ENCODE measurements at regions not wholly inside any gene's neighbourhood (a gene's known extent, or its start where the extent isn't known, plus 50 kb on each side); places are given as distances from the start of the nearest gene placed in this dataset.

- H3K4me1 ChIP-seq (ENCODE audit: control insufficient read depth, insufficient read depth, low read length), result no peaks in the 10 kb centered on the region
- H3K9me3 ChIP-seq (ENCODE audit: control insufficient read depth, low read length), result no peaks in the 10 kb centered on the region
- H3K36me3 ChIP-seq (ENCODE audit: control insufficient read depth, insufficient read depth, low read length), result no peaks in the 10 kb centered on the region
- H3K4me3 ChIP-seq (ENCODE audit: insufficient read depth, low read depth, low read length), result no peak overlapping the region
- no peaks in the 10 kb centered on the region for H3K27me3 ChIP-seq (ENCODE audit: control insufficient read depth, insufficient read depth, low read length, poor library complexity, severe bottlenecking)
- no peak overlapping the region for H3K27ac ChIP-seq (ENCODE audit: insufficient read depth, low read depth, low read length, poor library complexity, severe bottlenecking)
- WGBS, 2 experiments, result 96% methylated on average over 1 of the region's 1 CpG
Measured at GRCh38 chr6:71137973-71138372, 150.6 kb upstream of the OGFRL1 start.

GRCh38 chr6:71138376-71138775 is 150.2 kb upstream of the OGFRL1 start:
- no peaks in the 10 kb centered on the region for H3K9me3 ChIP-seq (ENCODE audit: control insufficient read depth, low read length)
- H3K27ac ChIP-seq (ENCODE audit: insufficient read depth, low read depth, low read length, poor library complexity, severe bottlenecking), result no peak overlapping the region
- WGBS, 2 experiments, result 85 to 86% methylated on average over 2 of the region's 2 CpGs
- no peaks in the 10 kb centered on the region for H3K36me3 ChIP-seq (ENCODE audit: control insufficient read depth, insufficient read depth, low read length)
- no peaks in the 10 kb centered on the region for H3K4me1 ChIP-seq (ENCODE audit: control insufficient read depth, insufficient read depth, low read length)
- no peaks in the 10 kb centered on the region for H3K27me3 ChIP-seq (ENCODE audit: control insufficient read depth, insufficient read depth, low read length, poor library complexity, severe bottlenecking)
- no peak overlapping the region for H3K4me3 ChIP-seq (ENCODE audit: insufficient read depth, low read depth, low read length)

- no peak overlapping the region for H3K27ac ChIP-seq (ENCODE audit: insufficient read depth, low read depth, low read length, poor library complexity, severe bottlenecking)
- no peaks in the 10 kb centered on the region for H3K36me3 ChIP-seq (ENCODE audit: control insufficient read depth, insufficient read depth, low read length)
- 93 to 96% methylated on average over 3 of the region's 3 CpGs for WGBS, 2 experiments
- H3K4me1 ChIP-seq (ENCODE audit: control insufficient read depth, insufficient read depth, low read length), result no peaks in the 10 kb centered on the region
- H3K27me3 ChIP-seq (ENCODE audit: control insufficient read depth, insufficient read depth, low read length, poor library complexity, severe bottlenecking), result no peaks in the 10 kb centered on the region
- H3K9me3 ChIP-seq (ENCODE audit: control insufficient read depth, low read length), result no peaks in the 10 kb centered on the region
- H3K4me3 ChIP-seq (ENCODE audit: insufficient read depth, low read depth, low read length), result no peak overlapping the region
Measured at GRCh38 chr6:71139249-71139648, 149.4 kb upstream of the OGFRL1 start.

- no peaks in the 10 kb centered on the region for H3K9me3 ChIP-seq (ENCODE audit: control insufficient read depth, low read length)
- peaks cover 11% of the 10 kb centered on the region for H3K4me1 ChIP-seq (ENCODE audit: control insufficient read depth, insufficient read depth, low read length)
- H3K27ac ChIP-seq (ENCODE audit: insufficient read depth, low read depth, low read length, poor library complexity, severe bottlenecking), result no peak overlapping the region
- H3K4me3 ChIP-seq (ENCODE audit: insufficient read depth, low read depth, low read length), result no peak overlapping the region
- 84 to 87% methylated on average over 9 of the region's 9 CpGs for WGBS, 2 experiments
- H3K27me3 ChIP-seq (ENCODE audit: control insufficient read depth, insufficient read depth, low read length, poor library complexity, severe bottlenecking), result no peaks in the 10 kb centered on the region
- H3K36me3 ChIP-seq (ENCODE audit: control insufficient read depth, insufficient read depth, low read length), result no peaks in the 10 kb centered on the region
Measured at GRCh38 chr6:71153755-71154325, 134.8 kb upstream of the OGFRL1 start.

- H3K27ac ChIP-seq (ENCODE audit: insufficient read depth, low read depth, low read length, poor library complexity, severe bottlenecking), result no peak overlapping the region
- H3K36me3 ChIP-seq (ENCODE audit: control insufficient read depth, insufficient read depth, low read length), result no peaks in the 10 kb centered on the region
- H3K4me1 ChIP-seq (ENCODE audit: control insufficient read depth, insufficient read depth, low read length), result peaks cover 11% of the 10 kb centered on the region
- 35 to 40% methylated on average over 1 of the region's 1 CpG for WGBS, 2 experiments
- no peaks in the 10 kb centered on the region for H3K9me3 ChIP-seq (ENCODE audit: control insufficient read depth, low read length)
- H3K27me3 ChIP-seq (ENCODE audit: control insufficient read depth, insufficient read depth, low read length, poor library complexity, severe bottlenecking), result no peaks in the 10 kb centered on the region
- no peak overlapping the region for H3K4me3 ChIP-seq (ENCODE audit: insufficient read depth, low read depth, low read length)
Measured at GRCh38 chr6:71157345-71157744, 131.3 kb upstream of the OGFRL1 start.

GRCh38 chr6:71164890-71165289 is 123.7 kb upstream of the OGFRL1 start:
- H3K4me1 ChIP-seq (ENCODE audit: control insufficient read depth, insufficient read depth, low read length), result no peaks in the 10 kb centered on the region
- WGBS, 2 experiments, result 91 to 93% methylated on average over 22 of the region's 22 CpGs
- no peak overlapping the region for H3K4me3 ChIP-seq (ENCODE audit: insufficient read depth, low read depth, low read length)
- H3K9me3 ChIP-seq (ENCODE audit: control insufficient read depth, low read length), result no peaks in the 10 kb centered on the region
- H3K27ac ChIP-seq (ENCODE audit: insufficient read depth, low read depth, low read length, poor library complexity, severe bottlenecking), result no peak overlapping the region
- no peaks in the 10 kb centered on the region for H3K27me3 ChIP-seq (ENCODE audit: control insufficient read depth, insufficient read depth, low read length, poor library complexity, severe bottlenecking)
- no peaks in the 10 kb centered on the region for H3K36me3 ChIP-seq (ENCODE audit: control insufficient read depth, insufficient read depth, low read length)

- WGBS, 2 experiments, result 98 to 100% methylated on average over 1 of the region's 1 CpG
- Histone ChIP-seq H3K9me3 (ENCODE audit: control insufficient read depth, low read length) (no peaks in the 10 kb centered on the region), H3K36me3 (ENCODE audit: control insufficient read depth, insufficient read depth, low read length) (no peaks in the 10 kb centered on the region), H3K4me1 (ENCODE audit: control insufficient read depth, insufficient read depth, low read length) (no peaks in the 10 kb centered on the region), H3K27ac (ENCODE audit: insufficient read depth, low read depth, low read length, poor library complexity, severe bottlenecking) (no peak overlapping the region), H3K4me3 (ENCODE audit: insufficient read depth, low read depth, low read length) (no peak overlapping the region), H3K27me3 (ENCODE audit: control insufficient read depth, insufficient read depth, low read length, poor library complexity, severe bottlenecking) (no peaks in the 10 kb centered on the region)
Measured at GRCh38 chr6:71168233-71168765, 120.3 kb upstream of the OGFRL1 start.

- Histone ChIP-seq H3K27ac (ENCODE audit: insufficient read depth, low read depth, low read length, poor library complexity, severe bottlenecking) (no peak overlapping the region), H3K36me3 (ENCODE audit: control insufficient read depth, insufficient read depth, low read length) (no peaks in the 10 kb centered on the region), H3K4me1 (ENCODE audit: control insufficient read depth, insufficient read depth, low read length) (no peaks in the 10 kb centered on the region), H3K9me3 (ENCODE audit: control insufficient read depth, low read length) (no peaks in the 10 kb centered on the region), H3K27me3 (ENCODE audit: control insufficient read depth, insufficient read depth, low read length, poor library complexity, severe bottlenecking) (no peaks in the 10 kb centered on the region), H3K4me3 (ENCODE audit: insufficient read depth, low read depth, low read length) (no peak overlapping the region)
- WGBS, 2 experiments, result 43 to 85% methylated on average over 1 to 2 of the region's 2 CpGs
Measured at GRCh38 chr6:71171497-71172070, 117.0 kb upstream of the OGFRL1 start.

- WGBS, 2 experiments, result 93 to 97% methylated on average over 4 of the region's 5 CpGs
- Histone ChIP-seq H3K4me3 (ENCODE audit: insufficient read depth, low read depth, low read length) (no peak overlapping the region), H3K4me1 (ENCODE audit: control insufficient read depth, insufficient read depth, low read length) (no peaks in the 10 kb centered on the region), H3K27me3 (ENCODE audit: control insufficient read depth, insufficient read depth, low read length, poor library complexity, severe bottlenecking) (no peaks in the 10 kb centered on the region), H3K9me3 (ENCODE audit: control insufficient read depth, low read length) (no peaks in the 10 kb centered on the region), H3K36me3 (ENCODE audit: control insufficient read depth, insufficient read depth, low read length) (no peaks in the 10 kb centered on the region), H3K27ac (ENCODE audit: insufficient read depth, low read depth, low read length, poor library complexity, severe bottlenecking) (no peak overlapping the region)
Measured at GRCh38 chr6:71179249-71179885, 109.2 kb upstream of the OGFRL1 start.

- Histone ChIP-seq H3K36me3 (ENCODE audit: control insufficient read depth, insufficient read depth, low read length) (no peaks in the 10 kb centered on the region), H3K4me3 (ENCODE audit: insufficient read depth, low read depth, low read length) (no peak overlapping the region), H3K9me3 (ENCODE audit: control insufficient read depth, low read length) (no peaks in the 10 kb centered on the region), H3K4me1 (ENCODE audit: control insufficient read depth, insufficient read depth, low read length) (no peaks in the 10 kb centered on the region), H3K27ac (ENCODE audit: insufficient read depth, low read depth, low read length, poor library complexity, severe bottlenecking) (no peak overlapping the region), H3K27me3 (ENCODE audit: control insufficient read depth, insufficient read depth, low read length, poor library complexity, severe bottlenecking) (no peaks in the 10 kb centered on the region)
- WGBS, 2 experiments, result 51 to 52% methylated on average over 1 of the region's 1 CpG
Measured at GRCh38 chr6:71181565-71181964, 107.0 kb upstream of the OGFRL1 start.
